GM21825 (cell line): ENCODE measurements at regions not wholly inside any gene's neighbourhood (a gene's known extent, or its start where the extent isn't known, plus 50 kb on each side); places are given as distances from the start of the nearest gene placed in this dataset.

Source experiments
- ATAC-seq: cut with Tn5 transposase; IDR thresholded peaks from one replicate; pipeline ENCODE4 v1.9.1; 2021; ENCODE audit warnings: mild to moderate bottlenecking, moderate library complexity; ENCODE audit not compliant: unreplicated experiment

DNA sequence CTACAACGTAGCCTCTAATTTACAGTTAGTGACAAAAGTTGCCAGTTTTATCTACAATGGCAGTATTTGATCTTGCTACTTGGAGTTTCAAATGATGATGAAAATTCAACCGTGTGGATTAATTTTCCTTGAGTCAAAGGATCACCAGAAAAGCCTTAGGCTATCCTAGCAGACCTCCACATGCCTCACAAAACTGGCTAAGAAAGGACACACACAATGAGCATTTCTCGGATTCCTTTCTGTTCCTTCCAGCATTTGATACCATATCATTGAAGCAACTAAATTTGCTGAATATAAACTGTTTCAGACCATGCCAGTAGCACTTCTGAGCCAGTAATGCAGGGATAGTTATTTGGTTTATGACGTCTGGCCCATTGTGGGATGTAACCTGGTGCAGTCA lies 587.4 kb upstream of the MDFIC2 start:
- ATAC-seq: no peak

DNA sequence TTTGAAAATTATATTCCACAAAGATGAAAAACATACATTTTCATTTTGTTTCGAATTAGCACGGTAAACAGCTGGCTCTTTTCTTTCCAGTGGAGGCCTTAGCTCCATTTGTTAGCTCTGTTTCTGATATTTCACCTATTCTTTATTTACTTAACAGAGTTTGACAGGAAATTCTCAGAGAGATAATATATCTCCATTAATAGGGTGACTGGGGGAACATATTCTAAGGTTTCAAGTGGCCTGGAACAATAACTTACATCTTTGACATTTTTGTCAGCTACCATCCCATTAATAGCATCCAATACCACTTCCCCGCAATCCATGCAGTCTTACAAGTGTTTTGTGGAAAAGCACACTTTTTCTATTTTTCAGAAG lies 577.6 kb upstream of the MDFIC2 start:
- ATAC-seq: no peak

DNA sequence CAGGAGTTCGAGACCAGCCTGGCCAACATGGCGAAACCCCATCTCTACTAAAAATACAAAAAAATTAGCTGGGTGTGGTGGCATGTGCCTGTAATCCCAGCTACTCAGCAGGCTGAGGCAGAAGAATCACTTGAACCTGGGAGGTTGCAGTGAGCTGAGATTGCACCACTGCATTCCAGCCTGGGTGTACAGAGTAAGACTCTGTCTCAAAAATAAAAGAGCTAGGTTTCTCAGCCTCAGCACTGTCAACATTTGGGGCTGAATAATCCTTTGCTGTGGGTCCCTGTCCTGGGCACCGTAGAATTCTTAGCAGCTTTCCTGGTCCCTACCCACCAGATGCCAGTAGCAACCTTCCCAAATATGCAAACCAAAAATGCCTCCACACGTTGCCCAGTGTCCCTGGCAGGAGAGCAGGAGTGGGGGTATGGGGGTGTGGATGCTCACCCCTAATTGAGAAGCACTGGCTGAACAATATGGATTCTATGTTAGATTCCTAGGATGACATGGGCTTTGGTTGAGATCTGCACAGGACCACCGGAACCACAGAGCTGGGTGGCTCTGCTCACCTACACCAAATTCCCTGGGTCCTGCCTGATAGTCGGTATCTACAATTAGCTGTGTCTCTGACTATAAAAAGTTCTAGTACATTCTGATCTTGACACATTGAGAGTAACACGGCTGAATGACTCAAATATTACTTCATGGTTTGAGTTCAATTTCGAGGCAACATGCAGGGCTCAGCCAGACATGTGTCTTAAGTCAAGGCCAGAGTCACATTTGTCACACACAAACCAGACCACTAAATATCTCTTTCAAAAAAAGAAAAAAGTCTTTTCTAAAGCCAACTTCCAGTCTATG lies 577.0 kb upstream of the MDFIC2 start:
- no peak for ATAC-seq

DNA sequence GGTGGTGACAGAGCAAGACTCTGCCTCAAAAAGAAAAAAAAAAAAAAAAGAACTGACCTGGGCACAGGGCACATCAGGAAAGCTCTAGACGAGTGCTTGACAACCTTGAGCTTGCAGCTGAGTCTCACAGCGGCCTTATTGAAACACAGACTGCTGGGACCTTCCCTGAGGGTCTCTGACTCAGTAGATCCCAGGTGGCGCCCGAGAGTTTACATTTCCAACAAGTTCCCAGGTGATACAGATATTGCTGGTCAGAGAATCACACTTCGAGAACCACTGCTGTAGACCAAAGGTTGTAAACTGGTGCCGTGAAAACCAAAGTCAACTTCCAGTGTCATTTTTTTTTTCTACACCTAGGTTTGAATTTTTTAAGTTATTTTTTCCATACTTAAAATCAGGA lies 573.2 kb upstream of the MDFIC2 start:
- ATAC-seq: no peak

DNA sequence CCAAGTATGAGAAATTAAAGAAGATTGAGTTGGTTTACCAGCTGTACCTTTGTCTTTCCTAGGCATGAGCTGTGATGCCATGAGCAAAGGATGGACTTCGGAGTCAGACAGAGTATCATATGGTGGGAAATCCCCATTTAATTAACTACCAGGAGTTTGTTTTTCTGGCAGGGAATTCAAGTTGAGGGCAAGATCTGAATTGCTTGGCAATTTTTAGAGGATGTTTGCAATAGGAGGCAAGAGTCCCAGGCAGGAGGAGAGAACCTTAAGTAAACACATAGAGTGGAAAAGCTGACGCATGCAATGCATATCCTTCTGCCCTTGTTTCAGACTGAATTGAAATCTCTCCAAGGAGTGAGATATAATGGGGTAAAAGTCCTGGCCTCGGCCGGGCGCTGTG lies 569.7 kb upstream of the MDFIC2 start:
- ATAC-seq: no peak

DNA sequence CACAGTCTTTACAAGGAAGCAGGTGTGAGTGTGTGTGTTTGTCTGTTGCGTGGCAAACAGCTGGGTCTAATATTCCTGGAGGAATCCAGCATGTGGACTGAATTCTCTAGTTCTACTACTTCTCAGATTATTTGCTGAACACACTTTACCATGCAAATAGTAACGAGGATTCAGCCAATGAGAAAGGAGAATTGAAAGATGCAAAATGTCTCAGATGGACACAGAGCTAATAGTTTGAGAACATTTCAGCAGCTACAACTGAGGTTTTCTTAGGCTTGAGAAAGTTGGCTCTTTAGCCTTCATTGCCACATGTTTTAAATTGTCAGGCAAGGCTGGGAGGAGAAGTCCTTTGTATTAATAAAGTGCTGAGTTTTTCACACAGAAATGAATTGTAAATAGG lies 568.0 kb upstream of the MDFIC2 start:
- no peak for ATAC-seq

DNA sequence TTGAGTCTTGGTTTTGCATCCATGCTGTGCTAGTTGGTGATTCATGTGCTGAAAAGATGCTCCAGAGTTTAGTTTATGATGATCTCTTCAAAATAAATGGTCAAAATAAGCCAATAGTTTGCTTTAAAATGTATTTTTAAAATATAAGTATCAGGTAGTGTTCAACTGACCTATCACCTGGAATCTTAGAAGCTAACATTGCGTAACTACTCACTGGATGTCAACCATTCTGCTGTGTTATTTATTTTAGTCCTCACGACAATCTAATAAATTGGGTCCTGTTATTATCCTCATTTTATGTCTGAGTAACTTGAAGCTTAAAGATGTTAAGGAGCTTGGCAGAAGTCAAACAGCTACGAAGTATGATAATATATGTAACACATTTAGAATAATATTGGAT lies 563.7 kb upstream of the MDFIC2 start:
- ATAC-seq: no peak

DNA sequence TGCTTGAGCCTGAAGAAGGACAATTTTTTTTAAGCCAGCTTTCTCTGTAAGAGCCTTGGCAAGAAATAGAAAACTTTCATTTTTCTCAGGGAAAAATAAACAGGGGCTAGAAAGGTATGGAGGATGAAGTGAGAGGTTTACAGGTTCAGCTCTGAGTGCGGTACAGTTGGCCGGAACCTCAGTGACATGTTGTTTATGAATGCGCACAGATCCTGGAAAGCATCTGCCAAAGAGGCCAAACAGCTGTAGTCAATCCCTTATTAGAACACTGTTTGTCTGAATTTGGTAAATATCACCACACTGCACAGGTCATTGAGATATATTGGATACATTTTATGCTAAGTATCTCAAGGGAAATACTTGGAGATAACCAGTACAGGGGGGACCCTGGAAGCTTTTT lies 561.8 kb upstream of the MDFIC2 start:
- no peak for ATAC-seq

DNA sequence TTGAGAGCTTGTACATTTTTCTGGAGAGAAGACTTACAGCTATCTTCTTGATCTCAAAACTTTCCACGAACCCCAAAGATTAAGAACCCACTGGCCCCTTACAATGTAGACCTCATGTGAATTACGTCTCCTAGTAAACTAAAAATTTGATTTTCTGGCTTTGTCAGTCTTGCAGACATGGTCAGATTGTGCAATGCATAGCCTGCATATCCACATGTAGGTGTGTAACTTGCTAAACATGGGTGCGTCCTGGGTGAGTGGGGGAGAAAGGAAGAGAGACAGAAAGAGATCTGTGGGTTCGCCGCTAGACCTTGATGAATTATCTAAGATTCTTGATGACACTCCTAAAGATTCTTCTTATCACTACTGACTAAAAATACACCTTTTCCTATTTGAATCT lies 561.2 kb upstream of the MDFIC2 start:
- no peak for ATAC-seq

DNA sequence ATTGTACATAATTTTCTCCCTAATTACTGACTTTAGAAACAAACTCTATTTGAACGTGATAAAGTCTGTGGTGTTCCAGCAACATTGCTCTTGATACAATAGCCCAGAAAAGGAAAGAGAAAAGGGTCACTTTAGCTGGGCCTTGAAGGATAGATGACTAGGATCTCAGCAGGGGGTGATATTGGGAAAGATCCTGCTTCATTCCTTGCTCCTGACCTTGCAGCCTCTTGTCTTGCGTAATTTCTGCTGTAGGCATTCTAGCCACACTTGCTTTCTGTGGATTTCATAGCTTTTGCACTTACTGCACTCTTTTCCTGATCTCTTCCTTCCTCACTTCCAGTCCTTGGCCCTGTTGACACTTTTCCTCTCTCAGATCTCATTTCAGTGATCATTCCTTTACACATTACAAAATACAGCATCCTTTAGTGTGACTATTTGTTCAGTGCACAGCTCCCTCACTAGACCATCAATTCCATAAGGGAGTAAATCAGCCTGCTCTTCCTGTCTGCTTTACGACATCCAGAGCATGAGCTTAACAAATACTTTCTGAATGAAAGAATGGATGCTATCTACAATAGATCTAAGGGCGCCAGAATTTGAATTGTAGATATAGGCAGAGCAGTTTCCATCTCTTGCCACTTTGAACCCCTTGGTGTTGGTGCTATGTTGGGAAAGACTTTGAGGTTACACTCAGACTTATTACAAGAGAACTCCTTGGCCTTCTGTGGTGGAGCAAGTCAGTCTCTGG lies 559.6 kb upstream of the MDFIC2 start:
- no peak for ATAC-seq

DNA sequence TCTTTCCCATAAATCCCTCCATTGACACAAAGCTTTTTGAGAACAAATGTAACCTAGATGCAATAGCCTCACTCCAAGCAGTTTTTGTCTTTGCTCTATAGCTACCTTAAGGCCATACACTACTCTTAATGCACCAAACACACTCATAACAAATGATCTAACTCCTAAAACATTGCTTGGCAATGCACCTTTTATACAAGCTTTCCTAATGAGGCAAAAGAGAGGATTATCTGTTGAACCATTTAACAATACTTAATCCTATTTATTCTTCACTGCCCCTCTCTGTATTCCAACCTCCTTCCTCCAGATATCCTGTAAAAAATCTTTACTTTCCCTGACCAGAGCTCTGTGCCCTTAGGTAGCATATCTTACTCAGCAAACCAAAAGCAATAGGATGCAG lies 558.1 kb upstream of the MDFIC2 start:
- ATAC-seq: no peak

DNA sequence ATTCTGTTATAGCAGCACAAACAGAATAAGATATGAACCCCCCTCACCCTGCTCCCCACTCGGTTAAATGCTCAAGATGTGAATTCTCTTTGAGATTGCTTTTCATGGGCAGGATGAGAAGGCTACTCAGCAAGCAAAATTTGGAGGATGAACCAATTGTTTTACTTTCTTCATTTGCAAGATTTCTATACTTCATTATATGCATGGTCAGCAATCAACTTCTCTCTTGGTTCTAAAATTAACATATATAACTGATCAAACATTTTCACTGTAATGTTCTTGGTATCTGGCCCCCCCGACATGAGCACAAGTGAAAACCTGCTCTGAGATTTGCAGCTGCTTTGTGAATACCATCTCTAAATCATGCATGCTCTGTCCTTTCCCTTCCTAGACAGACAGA lies 556.1 kb upstream of the MDFIC2 start:
- no peak for ATAC-seq

DNA sequence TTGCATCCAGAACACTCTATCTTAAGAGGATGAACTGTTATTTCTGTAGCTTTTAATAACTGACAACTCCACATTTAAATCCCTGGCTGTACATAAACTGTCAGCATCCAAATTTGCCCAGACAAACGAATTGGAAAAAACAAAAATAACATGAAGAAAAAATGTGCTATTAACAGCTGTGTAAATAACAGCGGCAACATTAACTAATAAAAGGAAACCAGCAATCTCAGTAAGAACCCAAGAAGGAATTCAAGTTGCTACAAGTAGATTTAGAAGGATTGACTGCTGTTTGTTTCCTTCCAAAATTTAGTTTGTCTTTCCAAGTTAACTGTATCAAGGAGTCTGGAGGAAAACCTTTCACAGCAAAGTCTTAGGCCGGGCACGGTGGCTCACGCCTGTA lies 550.6 kb upstream of the MDFIC2 start:
- ATAC-seq: no peak

DNA sequence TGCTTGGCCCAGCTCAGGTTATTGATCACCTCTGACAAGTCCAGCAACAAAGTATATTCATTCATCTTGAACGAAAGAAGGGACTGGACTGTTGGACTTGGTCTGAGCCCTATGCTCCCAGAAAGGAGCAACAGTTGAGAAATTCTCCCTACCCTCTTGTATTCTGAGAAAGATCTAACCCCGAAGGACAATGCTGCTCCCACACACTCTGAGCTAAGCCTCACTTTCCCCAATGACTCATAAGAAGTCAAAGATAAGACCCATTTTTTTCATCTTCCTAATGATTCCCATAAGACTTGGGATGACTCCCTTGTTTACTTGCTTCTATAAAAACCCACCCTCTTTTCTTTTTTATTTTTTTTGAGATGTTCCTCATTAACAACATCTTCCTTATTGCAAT lies 549.4 kb upstream of the MDFIC2 start:
- ATAC-seq: no peak

DNA sequence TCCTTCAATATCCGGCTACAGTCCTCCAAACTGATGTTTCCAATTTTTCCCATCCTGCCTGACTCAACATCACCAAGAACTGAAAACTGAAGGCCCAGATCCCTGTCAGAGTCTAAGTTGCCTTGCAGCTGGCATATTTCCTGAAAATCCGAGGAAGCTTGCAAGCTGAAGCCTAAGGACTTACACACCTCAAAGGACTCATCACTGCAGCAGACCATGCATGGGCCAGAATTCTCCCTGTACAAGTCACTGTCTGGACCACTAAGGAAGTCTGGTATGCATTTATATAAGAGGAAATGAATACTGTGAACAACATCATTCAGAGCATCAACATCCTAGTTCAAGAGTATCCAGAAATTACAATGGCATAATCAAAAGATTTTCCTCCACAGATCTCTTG lies 548.8 kb upstream of the MDFIC2 start:
- no peak for ATAC-seq

DNA sequence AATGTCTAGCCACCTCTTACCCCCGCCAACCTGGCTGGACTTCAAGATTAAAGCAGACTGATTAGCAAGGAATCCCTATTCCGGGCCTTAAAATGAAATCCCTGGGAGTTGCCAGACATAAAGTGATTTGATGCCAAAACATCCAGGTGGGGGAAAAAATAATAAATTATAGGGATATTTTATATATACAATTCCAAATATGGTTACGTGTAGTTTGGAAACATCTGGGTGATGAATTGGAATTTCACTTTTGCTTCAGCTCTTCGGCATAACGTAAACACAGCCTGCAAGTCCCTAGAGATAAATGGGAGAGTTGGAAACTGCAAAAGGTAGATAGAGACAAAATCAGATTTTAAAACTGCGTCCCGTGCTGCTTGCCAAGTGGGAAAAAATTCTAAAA lies 545.5 kb upstream of the MDFIC2 start:
- ATAC-seq: no peak

DNA sequence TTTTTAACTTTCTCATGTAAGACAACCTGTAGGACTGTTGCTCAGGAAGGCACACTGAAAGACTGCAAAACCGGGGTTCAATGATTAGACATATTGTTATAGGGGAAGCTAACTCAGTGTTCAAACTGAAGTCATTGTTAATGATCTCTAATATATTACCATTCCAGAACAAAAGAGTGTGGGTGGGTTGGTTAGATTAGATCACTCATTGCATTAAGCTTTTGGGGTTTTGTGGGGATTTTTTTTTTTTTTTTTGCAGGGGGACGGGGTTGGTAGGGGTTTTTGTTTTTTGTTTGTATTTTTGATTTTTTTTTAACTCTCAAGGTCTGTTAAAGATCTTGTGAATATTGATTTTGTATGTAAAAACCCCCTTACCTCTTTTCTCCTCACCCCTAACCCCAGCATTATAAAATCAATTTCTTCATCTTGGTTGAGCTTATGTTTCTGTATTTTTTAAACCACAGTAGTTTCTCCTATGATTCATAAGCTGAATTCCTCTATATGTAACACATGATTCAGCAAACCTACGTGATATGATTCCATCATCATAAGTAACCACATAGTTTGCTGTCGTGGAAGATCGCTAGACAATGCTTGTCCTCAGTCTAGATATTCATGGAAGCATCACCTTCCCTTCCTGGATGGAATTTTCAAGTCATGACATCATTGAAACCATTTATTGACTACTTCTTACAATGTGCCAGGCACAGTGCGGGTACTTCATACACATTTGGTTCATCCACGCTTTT lies 544.1 kb upstream of the MDFIC2 start:
- ATAC-seq: peak; percentile 48

DNA sequence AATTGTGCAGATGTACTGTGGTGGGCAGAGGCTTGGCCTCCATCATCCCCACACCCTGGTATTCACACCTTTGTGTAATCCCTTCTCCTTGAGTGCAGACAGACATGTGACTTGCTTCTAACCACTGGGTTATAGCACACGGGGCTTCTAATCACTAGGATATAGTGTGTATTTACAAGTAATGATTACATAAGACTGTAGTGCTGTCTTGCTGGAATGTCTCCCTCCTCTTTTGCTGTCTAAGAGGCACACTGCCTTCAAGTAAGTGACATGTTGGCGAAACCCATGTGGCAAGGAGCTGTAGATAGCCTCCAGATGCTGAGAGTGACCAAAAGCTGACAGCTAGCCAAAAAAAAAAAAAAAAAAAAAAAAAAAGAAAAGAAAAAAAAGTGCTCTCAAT lies 542.7 kb upstream of the MDFIC2 start:
- no peak for ATAC-seq

DNA sequence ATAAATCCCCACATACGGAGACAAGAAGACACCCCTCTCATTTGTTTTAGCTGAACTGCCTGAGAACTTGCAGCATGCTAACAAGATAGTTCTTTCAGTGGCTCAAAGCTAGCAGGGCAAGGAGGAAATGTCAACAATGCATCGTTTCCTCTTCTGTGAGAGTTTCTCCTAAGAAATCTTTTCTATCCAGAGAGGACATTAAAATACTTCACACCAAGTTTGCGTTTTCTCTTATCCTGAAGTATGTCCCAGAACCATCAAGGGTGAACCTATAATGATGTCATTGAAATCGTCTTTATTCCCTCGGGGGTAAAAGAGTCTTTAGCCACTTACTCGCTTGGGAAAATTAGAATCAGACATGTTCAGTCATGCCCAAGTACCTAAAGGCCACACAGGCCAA lies 541.7 kb upstream of the MDFIC2 start:
- no peak for ATAC-seq

DNA sequence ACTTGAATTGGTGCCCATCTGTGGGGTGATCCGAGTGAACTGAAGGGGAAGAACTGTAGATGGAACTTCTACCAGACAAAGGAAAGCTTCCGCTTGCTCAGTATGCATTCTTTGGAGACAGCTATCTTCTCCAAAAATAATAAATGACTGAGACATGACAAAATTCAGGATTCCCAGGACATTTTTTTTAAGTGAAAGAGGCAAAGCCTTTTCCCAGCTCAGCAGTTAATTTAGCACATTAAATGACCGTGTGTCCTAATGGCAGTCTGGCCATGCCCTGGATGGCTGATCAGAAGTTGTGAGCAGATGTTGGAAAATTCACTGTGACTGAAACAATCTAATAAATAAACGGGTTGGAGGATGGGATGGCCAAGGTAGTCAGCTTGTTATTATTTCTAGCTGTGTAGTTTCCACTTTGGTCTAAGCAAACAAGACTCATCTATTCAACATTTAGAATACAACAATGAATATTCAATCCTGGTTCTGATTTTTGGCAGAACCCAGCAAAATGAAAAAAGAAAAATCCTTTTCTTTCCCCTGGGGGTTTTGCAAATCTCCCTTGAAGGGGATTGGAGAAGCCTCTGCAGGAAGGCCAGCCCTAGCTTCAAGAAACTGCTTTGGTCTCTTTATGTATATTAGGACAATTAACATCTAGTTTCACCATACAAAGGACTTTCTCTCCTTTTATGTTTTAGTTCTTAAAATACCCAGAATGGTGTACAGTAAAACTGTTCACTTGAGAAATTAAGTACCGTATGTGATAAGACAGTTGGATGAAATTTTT lies 540.9 kb upstream of the MDFIC2 start:
- ATAC-seq: no peak
